GM23338 (cell line): ENCODE measurements at regions not wholly inside any gene's neighbourhood (a gene's known extent, or its start where the extent isn't known, plus 50 kb on each side); places are given as distances from the start of the nearest gene placed in this dataset.

ENCODE experiments used
- ATAC-seq: fragments of 200-7000 bp; cut with Tn5 transposase; 3 replicates; pipeline ENCODE4 v1.9.1; 2020
- DNase-seq: peaks from one replicate; pipeline ENCODE4 v3.0.0-alpha.2; 2015; ENCODE audit warnings: low spot score
- H2AFZ ChIP-seq: fragments of 200-600 bp; sonication (generic); 2 replicates; pipeline ENCODE4 v1.8.0; 2016; ENCODE audit warnings: antibody characterized with exemption, mild to moderate bottlenecking, moderate library complexity
- H3F3A ChIP-seq: fragments of 200-600 bp; sonication (generic); replicated peaks from 2 replicates; pipeline ENCODE4 v1.8.0; 2017; ENCODE audit warnings: antibody characterized with exemption, mixed run types, low read depth
- H3K27ac ChIP-seq: fragments of 200-600 bp; sonication (generic); 2 replicates; pipeline ENCODE4 v1.6.1; 2016; ENCODE audit warnings: low read depth
- H3K27me3 ChIP-seq: fragments of 200-600 bp; sonication (generic); 2 replicates; pipeline ENCODE4 v1.8.0; 2016; ENCODE audit warnings: mild to moderate bottlenecking, mixed run types, moderate library complexity; ENCODE audit not compliant: insufficient read depth
- H3K36me3 ChIP-seq: fragments of 200-600 bp; sonication (generic); 2 replicates; pipeline ENCODE4 v1.8.0; 2016; ENCODE audit warnings: mild to moderate bottlenecking; ENCODE audit not compliant: insufficient read depth
- H3K4me1 ChIP-seq: fragments of 200-600 bp; sonication (generic); 2 replicates; pipeline ENCODE4 v1.8.0; 2016; ENCODE audit warnings: mild to moderate bottlenecking, moderate library complexity; ENCODE audit not compliant: insufficient read depth
- H3K4me2 ChIP-seq: fragments of 200-600 bp; sonication (generic); 2 replicates; pipeline ENCODE4 v1.7.1; 2017; ENCODE audit warnings: mixed run types
- H3K4me3 ChIP-seq: fragments of 200-600 bp; sonication (generic); 2 replicates; pipeline ENCODE4 v1.6.1; 2016; ENCODE audit warnings: mixed run types
- H3K79me2 ChIP-seq: fragments of 200-600 bp; sonication (generic); replicated peaks from 2 replicates; pipeline ENCODE4 v1.8.0; 2017; ENCODE audit warnings: mild to moderate bottlenecking; ENCODE audit not compliant: insufficient read depth
- H3K9me2 ChIP-seq: fragments of 200-600 bp; sonication (generic); 2 replicates; pipeline ENCODE4 v1.8.0; 2017; ENCODE audit not compliant: insufficient read depth
- H4K20me1 ChIP-seq: fragments of 200-600 bp; sonication (generic); replicated peaks from 2 replicates; pipeline ENCODE4 v1.8.0; 2017; ENCODE audit warnings: mild to moderate bottlenecking; ENCODE audit not compliant: insufficient read depth
- H3K27ac Mint-ChIP-seq: 2 replicates; pipeline ENCODE4 v1.8.0; 2020; ENCODE audit warnings: inconsistent platforms, mild to moderate bottlenecking, moderate library complexity, mixed read lengths
- H3K27me3 Mint-ChIP-seq: 3 replicates; pipeline ENCODE4 v1.8.0; 2022; ENCODE audit warnings: low read depth, mild to moderate bottlenecking, moderate library complexity, mixed read lengths, inconsistent platforms; ENCODE audit not compliant: insufficient read depth, poor library complexity
- H3K36me3 Mint-ChIP-seq: 3 replicates; pipeline ENCODE4 v1.8.0; 2021; ENCODE audit warnings: low read depth, mild to moderate bottlenecking, inconsistent platforms, moderate library complexity, mixed read lengths
- H3K4me1 Mint-ChIP-seq: 3 replicates; pipeline ENCODE4 v1.8.0; 2020; ENCODE audit warnings: mild to moderate bottlenecking, inconsistent platforms, mixed read lengths
- H3K4me3 Mint-ChIP-seq: 3 replicates; pipeline ENCODE4 v1.8.0; 2021; ENCODE audit warnings: moderate library complexity, mild to moderate bottlenecking, inconsistent platforms, mixed read lengths
- H3K9me3 Mint-ChIP-seq: 3 replicates; pipeline ENCODE4 v1.8.0; 2020; ENCODE audit warnings: moderate library complexity, mild to moderate bottlenecking, inconsistent platforms, mixed read lengths
- CREB1 ChIP-seq: fragments of 250-450 bp; sonication (Bioruptor Pico); IDR thresholded peaks from 2 replicates; pipeline ENCODE4 v1.5.0; 2020; ENCODE audit warnings: low read depth, mild to moderate bottlenecking, moderate library complexity
- CTCF ChIP-seq, 2 experiments: fragments of 200-600 bp in 1 of 2; sonication (generic) in 1 of 2; conservative IDR thresholded peaks; 2 replicates each; pipeline versions ENCODE4 v1.5.1 to v1.6.1; 2016 to 2017; ENCODE audit warnings: antibody characterized with exemption in 2 of 2, low read depth in 2 of 2, mild to moderate bottlenecking in 2 of 2, moderate library complexity in 1 of 2
- ETS1 ChIP-seq: IDR thresholded peaks from 2 replicates; pipeline ENCODE4 v1.6.1; 2016; ENCODE audit warnings: antibody characterized with exemption
- EZH2 ChIP-seq: fragments of 200-600 bp; sonication (generic); IDR thresholded peaks from one replicate; pipeline ENCODE4 v1.8.0; 2017; ENCODE audit warnings: antibody characterized with exemption, mild to moderate bottlenecking, low read depth; ENCODE audit not compliant: unreplicated experiment
- EZH2phosphoT487 ChIP-seq: fragments of 200-600 bp; sonication (generic); IDR thresholded peaks from one replicate; pipeline ENCODE4 v1.8.1; 2018; ENCODE audit warnings: antibody characterized with exemption; ENCODE audit not compliant: unreplicated experiment
- JUNB ChIP-seq: IDR thresholded peaks from one replicate; pipeline ENCODE4 v1.6.1; 2016; ENCODE audit warnings: antibody characterized with exemption; ENCODE audit not compliant: unreplicated experiment
- NANOG ChIP-seq: IDR thresholded peaks from 2 replicates; pipeline ENCODE4 v1.6.1; 2016; ENCODE audit warnings: antibody characterized with exemption, borderline replicate concordance
- POLR2AphosphoS5 ChIP-seq: IDR thresholded peaks from 2 replicates; pipeline ENCODE4 v1.6.1; 2016; ENCODE audit warnings: antibody characterized with exemption, low read depth
- REST ChIP-seq: IDR thresholded peaks from one replicate; pipeline ENCODE4 v1.6.1; 2018; ENCODE audit warnings: antibody characterized with exemption; ENCODE audit not compliant: unreplicated experiment
- STAT1 ChIP-seq: IDR thresholded peaks from one replicate; pipeline ENCODE4 v1.6.1; 2016; ENCODE audit warnings: antibody characterized with exemption; ENCODE audit not compliant: unreplicated experiment
- ZNF114 ChIP-seq: fragments of 250-450 bp; sonication (Bioruptor Pico); IDR thresholded peaks from 2 replicates; pipeline ENCODE4 v1.5.0; 2020; ENCODE audit warnings: mild to moderate bottlenecking, moderate library complexity
- ZNF331 ChIP-seq: fragments of 250-450 bp; sonication (Bioruptor Pico); IDR thresholded peaks from 2 replicates; pipeline ENCODE4 v1.5.0; 2020; ENCODE audit warnings: low read depth, mild to moderate bottlenecking, moderate library complexity
- ZNF462 ChIP-seq: fragments of 250-450 bp; sonication (Bioruptor Pico); IDR thresholded peaks from 2 replicates; pipeline ENCODE4 v1.5.0; 2020; ENCODE audit warnings: mild to moderate bottlenecking, moderate library complexity

GRCh38 chr6:147695819-147696218, 187.3 kb downstream of the SAMD5 start:
- no peaks in the 10 kb centered on the region for H4K20me1 ChIP-seq
- H3K9me2 ChIP-seq: peaks cover 11% of the 10 kb centered on the region; the same call in 1 of the 2 replicates
- H2AFZ ChIP-seq: no peak overlapping the region
- Mint-ChIP-seq H3K4me3 (no peak overlapping the region), H3K9me3 (no peaks in the 10 kb centered on the region), H3K27me3 (peaks cover 1% of the 10 kb centered on the region), H3K4me1 (no peaks in the 10 kb centered on the region), H3K27ac (no peak overlapping the region), H3K36me3 (no peaks in the 10 kb centered on the region)
- no peak for DNase-seq
- no peaks in the 10 kb centered on the region for H3K4me1 ChIP-seq
- H3K27ac ChIP-seq: no peak overlapping the region
- no peaks in the 10 kb centered on the region for H3K79me2 ChIP-seq
- no peak overlapping the region for H3K4me2 ChIP-seq
- no peaks in the 10 kb centered on the region for H3F3A ChIP-seq
- H3K27me3 ChIP-seq: no peaks in the 10 kb centered on the region
- no peak overlapping the region for H3K4me3 ChIP-seq
- TF ChIP-seq ZNF114: no peak
- no peak for TF ChIP-seq EZH2
- TF ChIP-seq ETS1: no peak
- no peak for TF ChIP-seq REST
- TF ChIP-seq EZH2phosphoT487: no peak
- no peak for TF ChIP-seq NANOG
- no peak for TF ChIP-seq POLR2AphosphoS5
- no peak for TF ChIP-seq STAT1
- no peak for TF ChIP-seq CTCF (conservative IDR thresholded peaks at IDR 0.05; ENCODE audit: low read depth in 2 of 2)
- no peak for TF ChIP-seq CREB1
- TF ChIP-seq ZNF331 (CRISPR knock-in tag): no peak
- no peak for TF ChIP-seq ZNF462
- no peak for TF ChIP-seq JUNB
- no peak for ATAC-seq
- no peaks in the 10 kb centered on the region for H3K36me3 ChIP-seq
